ENCODE measurements at regions not wholly inside any gene's neighbourhood (a gene's known extent, or its start where the extent isn't known, plus 50 kb on each side); places are given as distances from the start of the nearest gene placed in this dataset.

DNA sequence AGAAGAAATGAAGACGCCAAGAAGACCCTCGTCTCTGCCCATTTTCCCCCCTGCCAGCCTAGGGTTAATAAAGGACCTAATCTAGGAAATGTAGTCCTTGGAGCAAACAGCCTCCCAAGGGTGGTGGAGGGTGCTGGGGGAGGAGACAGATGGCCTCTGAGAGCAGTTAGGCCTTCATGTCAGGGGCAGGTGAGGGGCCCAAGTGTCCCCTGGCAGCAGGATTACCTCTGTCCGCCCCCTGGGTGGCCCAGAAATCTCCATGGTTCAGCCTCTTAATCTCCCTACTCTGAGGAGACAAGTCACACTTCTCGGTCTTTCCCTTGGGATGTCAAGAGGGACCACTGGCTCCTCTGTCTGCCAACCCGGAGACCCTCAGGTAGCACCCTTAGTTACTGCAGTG, 365.4 kb upstream of the TNRC6C start:
- DNase-seq = no peak

DNA sequence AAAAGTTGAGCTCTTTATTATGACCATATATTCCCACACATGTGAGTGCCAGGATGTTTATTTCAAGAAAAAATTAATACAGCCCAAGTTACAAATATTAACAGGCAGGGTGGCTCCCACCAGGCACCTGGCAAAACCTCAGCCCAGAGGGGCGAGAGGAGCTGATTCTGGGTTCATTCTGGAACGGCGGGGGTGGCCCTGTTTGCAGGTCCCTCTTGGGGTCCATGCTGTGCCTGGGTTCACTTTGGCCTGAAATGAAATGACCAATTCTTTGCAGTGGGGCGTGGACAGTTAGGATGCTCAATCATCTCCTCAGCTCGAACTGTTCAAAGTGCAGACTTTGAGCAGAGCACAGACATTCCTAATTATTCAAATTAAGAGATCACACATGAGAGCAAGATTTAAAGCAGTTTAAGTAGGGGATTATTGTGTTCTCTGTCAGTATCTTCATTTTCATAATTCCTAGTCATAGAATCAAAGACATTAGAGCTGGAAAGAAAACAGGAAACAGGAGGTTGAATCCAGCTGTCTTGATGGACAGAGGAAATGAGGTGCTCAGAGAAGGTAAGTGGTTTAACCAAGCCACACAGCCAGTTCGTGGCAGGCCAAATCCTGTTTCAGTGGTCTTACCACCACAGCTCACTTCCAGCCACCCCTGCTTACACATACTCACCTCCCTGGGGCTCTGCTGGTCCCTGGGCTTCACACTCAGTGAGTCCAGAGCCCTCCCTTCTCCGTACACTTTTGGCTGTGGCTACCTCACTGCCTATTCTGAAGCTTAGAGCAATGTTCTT, 363.9 kb upstream of the TNRC6C start:
- no peak for DNase-seq

DNA sequence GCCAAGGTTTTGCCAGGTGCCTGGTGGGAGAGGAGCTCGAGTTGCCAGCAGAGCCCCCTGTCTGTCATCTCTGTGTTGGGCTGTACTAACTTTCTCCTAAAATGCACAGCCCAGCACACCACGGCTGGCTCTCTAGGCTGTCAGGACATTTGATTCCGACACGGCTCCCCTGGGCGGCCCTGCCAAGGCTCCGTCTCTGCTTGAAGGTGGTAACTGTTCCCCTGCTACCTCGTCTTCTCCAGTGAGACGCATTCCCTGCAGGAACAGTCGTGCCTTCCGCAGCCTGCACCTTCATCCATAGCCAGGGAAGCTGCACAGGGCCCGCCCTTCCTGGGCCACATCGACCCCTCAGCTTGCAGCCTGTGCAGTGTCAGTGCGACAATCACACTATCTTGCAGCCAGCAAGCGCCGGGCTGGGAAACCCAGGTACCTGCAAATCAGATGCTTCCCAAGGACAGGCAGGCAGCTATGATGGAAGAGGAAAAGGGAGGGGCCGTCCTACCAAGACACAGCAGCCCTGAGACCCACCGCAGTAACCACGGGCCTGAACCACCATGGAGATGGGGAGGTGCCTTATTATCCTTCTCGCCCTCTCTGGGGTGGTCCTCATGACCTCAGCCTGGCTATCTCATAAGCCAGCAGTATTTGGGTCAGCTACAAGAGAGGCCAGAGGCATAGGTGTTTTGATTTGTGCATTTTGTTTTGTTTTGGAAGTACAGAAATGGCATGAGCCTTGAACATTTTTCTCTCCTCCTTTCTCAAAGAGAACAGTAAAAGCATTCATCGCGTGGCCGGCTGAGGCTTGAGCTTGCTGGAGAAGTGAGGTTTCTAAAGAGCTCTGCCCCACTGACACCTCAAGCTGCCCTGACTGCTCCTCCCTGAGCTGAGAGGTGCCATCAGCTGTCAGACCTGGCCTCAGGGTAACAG, 361.7 kb upstream of the TNRC6C start:
- DNase-seq = no peak

DNA sequence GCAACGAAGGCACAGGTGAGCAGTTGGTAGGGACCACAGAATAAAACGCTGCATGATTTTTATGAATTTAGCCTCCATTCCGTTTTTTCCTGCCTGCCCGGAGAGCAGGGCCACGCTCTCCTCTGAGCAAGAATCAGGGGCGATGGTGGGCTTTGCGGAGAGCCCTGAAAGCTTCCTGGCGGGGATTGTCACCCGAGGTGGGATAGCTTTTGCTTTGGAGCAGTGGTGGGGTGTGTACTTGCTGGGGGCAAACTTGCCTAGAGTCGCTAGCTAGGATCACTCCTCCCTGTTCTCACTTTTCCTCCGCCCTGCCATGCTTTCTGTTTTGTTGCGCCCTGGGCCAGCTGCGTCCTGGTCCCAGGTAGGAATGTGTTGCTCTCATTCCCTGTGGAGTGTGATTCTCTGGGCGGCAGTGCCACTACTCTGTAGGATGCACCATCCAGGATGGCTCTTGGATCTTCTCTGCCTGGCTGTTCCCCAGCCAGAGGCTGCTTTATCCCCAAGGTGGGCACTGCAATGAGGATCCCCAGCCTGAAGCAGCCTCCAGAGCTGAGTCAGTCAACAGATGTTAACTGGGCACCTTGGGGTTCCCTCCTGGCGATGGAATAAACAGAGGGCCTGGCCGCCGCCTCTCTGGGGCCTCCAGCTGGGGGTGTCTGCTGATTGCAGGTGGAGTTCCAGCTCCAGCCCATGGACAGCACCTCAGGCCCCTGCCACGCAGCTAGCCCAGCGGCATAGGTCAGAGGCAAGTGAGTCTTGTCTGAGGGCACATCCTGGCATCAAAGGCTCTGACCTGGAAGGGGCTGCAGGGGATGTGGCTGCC, 360.9 kb upstream of the TNRC6C start:
- DNase-seq = no peak

DNA sequence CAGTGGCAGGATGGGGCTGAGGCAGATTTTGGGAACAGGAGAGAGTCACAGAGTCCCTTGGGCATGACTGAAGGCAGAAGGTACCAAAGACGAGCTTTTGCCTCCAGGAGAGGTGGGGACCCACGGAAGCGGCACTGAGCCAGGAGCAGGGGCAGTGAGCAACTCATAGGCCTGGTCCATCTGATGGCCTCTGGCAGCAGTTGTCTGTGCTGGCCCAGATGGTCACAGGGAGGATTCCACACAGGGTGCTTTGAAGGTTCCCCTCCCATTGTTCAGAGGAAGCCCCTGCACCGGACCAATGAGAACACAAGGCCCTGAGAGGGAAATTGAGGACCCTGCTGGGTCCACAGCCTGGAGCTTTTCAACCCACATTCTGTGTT, 360.3 kb upstream of the TNRC6C start:
- DNase-seq = no peak

- no peak for DNase-seq
Measured at GRCh38 chr17:77599699-77600098, 358.8 kb upstream of the TNRC6C start.

GRCh38 chr17:77600346-77600745, 358.2 kb upstream of the TNRC6C start:
- no peak for DNase-seq

GRCh38 chr17:77601054-77601979, 357.2 kb upstream of the TNRC6C start:
- DNase-seq = no peak

DNA sequence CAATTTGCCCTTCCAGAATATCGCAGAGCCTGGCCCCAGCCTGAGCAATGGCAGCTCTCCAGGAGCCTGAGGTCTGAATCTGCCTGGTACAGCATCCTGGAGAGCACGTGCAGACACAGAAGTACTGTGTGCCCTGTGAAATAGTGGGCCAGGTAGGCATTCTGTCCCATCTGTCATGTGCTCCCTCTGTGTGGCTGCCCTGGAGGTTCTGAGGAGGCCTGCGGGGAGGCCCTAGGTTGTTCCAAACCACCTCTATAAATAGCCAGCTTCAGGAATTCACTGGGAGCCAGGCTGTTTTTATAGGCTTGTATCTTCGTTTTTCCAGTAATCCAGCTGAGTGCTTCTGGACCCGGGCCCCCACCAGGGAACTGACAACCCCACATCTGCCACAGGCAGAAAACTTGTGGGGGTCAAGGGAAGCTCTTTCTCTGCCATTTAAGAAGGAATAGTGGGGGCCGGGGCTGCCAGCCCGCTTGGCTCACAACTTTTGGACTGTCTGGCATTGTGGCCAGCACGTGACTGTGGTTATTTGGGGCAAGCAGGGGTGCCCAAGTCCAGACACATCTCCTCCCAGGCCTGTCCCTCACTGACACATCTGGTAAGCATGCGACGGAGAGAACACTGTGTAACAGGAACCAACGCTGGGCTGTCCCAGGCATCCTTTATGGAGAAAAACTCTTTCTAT, 356.3 kb upstream of the TNRC6C start:
- DNase-seq = peak; percentile 30

GRCh38 chr17:77602883-77603640, 355.4 kb upstream of the TNRC6C start:
- DNase-seq = peak; percentile 40

DNA sequence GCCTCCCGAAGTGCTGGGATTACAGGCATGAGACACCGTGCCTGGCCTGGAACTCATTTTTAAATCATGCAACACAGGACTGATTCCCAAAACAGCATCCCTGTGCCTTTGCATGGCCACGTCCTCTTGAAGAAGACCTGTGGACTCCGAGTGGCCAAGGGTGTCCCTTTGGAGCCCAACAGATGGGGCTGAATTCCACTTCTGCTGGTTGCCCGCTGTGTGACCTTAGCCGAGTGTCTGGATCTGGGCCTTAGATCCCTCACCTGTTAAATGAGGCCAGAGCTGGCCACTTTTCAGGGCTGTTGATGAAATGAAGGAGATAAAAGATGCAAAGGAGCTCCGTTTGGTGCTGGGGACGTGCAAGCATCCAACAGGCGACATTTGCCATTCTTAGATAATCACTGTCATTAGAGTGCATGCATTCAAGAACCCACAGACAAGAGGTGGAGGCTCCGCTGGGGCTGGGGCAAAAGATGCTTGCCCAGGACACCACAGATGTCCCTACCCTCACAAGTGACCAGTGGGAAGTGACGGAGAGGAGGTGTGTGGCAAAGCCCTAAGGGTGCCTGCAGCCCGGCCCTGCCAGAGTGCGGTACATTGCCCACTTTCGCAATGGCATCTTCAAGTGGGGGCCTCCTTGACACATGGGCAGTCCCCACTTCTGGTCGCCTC, 354.1 kb upstream of the TNRC6C start:
- peak; percentile 47 for DNase-seq

GRCh38 chr17:77604973-77605313, 353.6 kb upstream of the TNRC6C start:
- DNase-seq = no peak

DNA sequence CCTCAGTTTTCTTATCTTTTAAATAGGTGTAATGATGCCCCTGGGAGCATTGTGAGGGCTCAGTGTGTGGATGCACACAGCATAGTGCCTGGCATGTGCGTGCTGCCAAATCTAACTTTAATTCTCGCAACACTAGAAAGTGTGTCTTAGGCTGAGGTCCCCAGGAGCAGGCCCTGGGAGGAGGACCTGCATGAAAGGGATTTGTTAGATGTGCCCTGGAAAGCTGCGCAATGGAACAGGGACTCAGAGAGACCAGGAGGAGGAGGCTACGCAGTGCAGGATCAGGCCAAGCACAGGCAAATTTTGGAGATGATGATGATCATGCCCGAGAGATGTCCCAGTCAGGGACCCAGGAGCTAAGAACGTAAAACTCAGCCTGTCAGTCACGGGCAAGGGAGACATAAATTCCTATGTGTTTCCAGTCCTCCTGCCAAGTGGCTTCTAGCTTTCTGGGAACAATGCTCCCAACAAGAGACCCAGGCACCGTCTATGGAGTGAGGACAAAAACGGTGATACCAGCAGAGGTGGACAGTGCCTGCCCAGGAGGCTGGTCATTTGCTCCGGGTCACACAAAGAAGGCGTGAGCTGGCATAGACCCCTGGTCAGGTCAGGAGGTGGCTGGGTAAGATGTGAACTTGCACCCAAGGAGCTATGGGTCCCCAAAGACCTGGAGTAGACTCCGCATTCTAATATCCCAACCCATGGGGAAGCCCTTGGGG, 352.2 kb upstream of the TNRC6C start:
- DNase-seq = peak; percentile 35

GRCh38 chr17:77606865-77607210, 351.7 kb upstream of the TNRC6C start:
- DNase-seq = no peak

DNA sequence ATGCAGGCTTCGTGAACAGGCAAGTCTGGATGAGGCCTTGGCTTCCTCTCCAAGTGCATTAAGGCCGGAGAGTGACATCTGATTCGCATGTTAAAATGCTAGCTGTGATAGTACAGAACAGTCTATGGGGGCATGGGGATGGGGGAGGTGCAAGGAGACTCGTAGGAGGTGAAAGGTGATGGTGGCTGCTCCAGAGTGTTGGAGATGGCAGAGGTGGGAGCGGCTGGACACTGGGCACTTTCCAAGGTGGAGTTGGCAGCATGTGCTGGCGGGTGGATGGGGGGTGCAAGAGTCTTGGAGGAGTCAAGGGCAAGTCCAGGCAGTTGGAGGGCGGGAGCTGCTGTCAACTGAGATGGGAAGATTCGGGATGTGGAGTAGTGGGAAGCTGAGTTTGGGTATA, 350.9 kb upstream of the TNRC6C start:
- DNase-seq = peak; percentile 47

- peak; percentile 32 for DNase-seq
Measured at GRCh38 chr17:77608431-77608830, 350.1 kb upstream of the TNRC6C start.

GRCh38 chr17:77609553-77610517, 348.7 kb upstream of the TNRC6C start:
- DNase-seq = peak; percentile 81

DNA sequence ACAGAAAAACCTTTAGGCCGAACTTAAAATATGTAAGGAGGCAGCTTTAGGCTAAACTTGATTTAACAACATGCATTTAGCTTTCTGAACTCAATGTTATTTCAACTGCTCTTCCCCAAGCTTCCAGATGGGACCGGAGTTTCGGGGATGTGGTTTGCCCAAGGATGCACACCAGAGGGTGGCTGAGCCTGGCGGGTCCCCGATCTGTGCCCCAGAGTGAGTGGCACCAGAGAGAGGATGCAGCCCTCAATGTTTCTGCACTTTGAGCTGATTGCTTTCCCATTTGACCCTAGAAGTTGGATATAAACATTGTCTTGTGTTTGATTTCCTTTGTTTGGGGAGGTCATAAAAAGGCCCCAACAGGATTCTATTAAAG, 348.0 kb upstream of the TNRC6C start:
- no peak for DNase-seq
